ENCODE measurements at regions not wholly inside any gene's neighbourhood (a gene's known extent, or its start where the extent isn't known, plus 50 kb on each side); places are given as distances from the start of the nearest gene placed in this dataset.
A peak's percentile ranks its signal among the peaks of the same experiment; 100 is the strongest.

GRCh38 chr9:129270205-129270604, 92.1 kb upstream of the IER5L start:
- no peak for DNase-seq (ENCODE audit: low read depth)

GRCh38 chr9:129267141-129267540, 89.1 kb upstream of the IER5L start:
- no peak for DNase-seq (ENCODE audit: low read depth)

GRCh38 chr9:129266536-129266935, 88.5 kb upstream of the IER5L start:
- DNase-seq (ENCODE audit: low read depth), result no peak

- DNase-seq (ENCODE audit: low read depth), result no peak
Observed at GRCh38 chr9:129264388-129264787, 86.3 kb upstream of the IER5L start.

- DNase-seq (ENCODE audit: low read depth), result no peak
Observed at GRCh38 chr9:129263836-129264235, 85.8 kb upstream of the IER5L start.

- DNase-seq (ENCODE audit: low read depth), result peak; percentile 69
Observed at GRCh38 chr9:129262261-129262660, 84.2 kb upstream of the IER5L start.

- no peak for DNase-seq (ENCODE audit: low read depth)
Observed at GRCh38 chr9:129259375-129259774, 81.3 kb upstream of the IER5L start.

- DNase-seq (ENCODE audit: low read depth), result no peak
Observed at GRCh38 chr9:129258823-129259301, 80.8 kb upstream of the IER5L start.

GRCh38 chr9:129258124-129258822, 80.2 kb upstream of the IER5L start:
- DNase-seq (ENCODE audit: low read depth), result peak; percentile 85

GRCh38 chr9:129256959-129257713, 79.1 kb upstream of the IER5L start:
- no peak for DNase-seq (ENCODE audit: low read depth)

- DNase-seq (ENCODE audit: low read depth), result no peak
Observed at GRCh38 chr9:129254566-129255287, 76.7 kb upstream of the IER5L start.

- DNase-seq (ENCODE audit: low read depth), result no peak
Observed at GRCh38 chr9:129253803-129254381, 75.8 kb upstream of the IER5L start.

GRCh38 chr9:129252937-129253802, 75.1 kb upstream of the IER5L start:
- no peak for DNase-seq (ENCODE audit: low read depth)

- DNase-seq (ENCODE audit: low read depth), result peak; percentile 86
Observed at GRCh38 chr9:129250786-129251185, 72.7 kb upstream of the IER5L start.

GRCh38 chr9:129247285-129248153, 69.5 kb upstream of the IER5L start:
- DNase-seq (ENCODE audit: low read depth), result no peak

- DNase-seq (ENCODE audit: low read depth), result peak; percentile 69
Observed at GRCh38 chr9:129245276-129245675, 67.2 kb upstream of the IER5L start.

GRCh38 chr9:129242971-129243561, 65.0 kb upstream of the IER5L start:
- no peak for DNase-seq (ENCODE audit: low read depth)

- no peak for DNase-seq (ENCODE audit: low read depth)
Observed at GRCh38 chr9:129242191-129242941, 64.3 kb upstream of the IER5L start.

- no peak for DNase-seq (ENCODE audit: low read depth)
Observed at GRCh38 chr9:129241725-129242124, 63.7 kb upstream of the IER5L start.

Measured in M059J (cell line).